Colon (tissue), 2 donors: ENCODE measurements at regions not wholly inside any gene's neighbourhood (a gene's known extent, or its start where the extent isn't known, plus 50 kb on each side); places are given as distances from the start of the nearest gene placed in this dataset.
"Not testable (repeated sequence)": the region's sequence is repeated elsewhere in the genome, so short reads cannot be mapped to it uniquely, and the experiment has no call there.

Source experiments
- FAIRE-seq: peaks from 2 replicates; lab custom pipeline; 2012; peaks lifted over from hg19 to GRCh38; lab: Jason Lieb, UNC
- donor health status: control.
- donor health status: control.

DNA sequence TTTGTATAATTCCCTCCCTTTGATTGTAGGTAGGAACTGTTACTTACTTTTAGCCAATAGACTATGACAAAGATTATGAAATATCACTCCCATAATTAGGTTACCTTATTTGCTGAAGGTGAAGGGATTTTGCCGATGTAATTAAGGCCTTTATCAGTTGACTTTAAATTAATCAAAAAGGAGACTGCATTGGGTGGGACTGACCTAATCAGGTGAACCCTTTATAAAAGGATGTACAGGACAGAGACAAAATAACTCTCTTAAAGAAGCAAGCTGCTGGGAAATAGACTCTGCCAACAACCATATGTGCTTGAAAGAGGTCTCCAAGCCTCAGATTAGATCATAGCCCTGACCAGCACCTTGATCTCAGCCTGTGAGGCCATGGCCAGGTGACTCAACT lies 167.6 kb downstream of the SOX3 start:
- no peak for FAIRE-seq

DNA sequence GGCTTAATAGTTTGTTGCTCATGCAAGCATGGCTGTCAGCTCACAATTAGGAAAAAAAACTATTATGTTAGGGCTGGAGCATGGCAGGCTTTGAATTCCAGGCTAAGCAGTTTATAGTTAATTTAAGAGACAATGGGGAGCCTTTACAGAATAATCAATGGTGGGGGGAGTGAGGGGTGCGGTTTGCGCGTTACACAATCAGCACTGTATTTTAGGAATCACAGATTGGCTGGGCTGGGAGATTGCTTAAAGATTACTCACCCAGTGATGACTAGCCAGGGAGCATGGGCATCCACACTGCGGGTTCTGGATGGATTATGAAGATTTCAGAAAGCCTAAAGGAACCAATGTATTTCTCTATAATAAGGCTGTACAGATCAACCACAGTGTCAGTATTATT lies 186.6 kb downstream of the SOX3 start:
- FAIRE-seq: no peak

DNA sequence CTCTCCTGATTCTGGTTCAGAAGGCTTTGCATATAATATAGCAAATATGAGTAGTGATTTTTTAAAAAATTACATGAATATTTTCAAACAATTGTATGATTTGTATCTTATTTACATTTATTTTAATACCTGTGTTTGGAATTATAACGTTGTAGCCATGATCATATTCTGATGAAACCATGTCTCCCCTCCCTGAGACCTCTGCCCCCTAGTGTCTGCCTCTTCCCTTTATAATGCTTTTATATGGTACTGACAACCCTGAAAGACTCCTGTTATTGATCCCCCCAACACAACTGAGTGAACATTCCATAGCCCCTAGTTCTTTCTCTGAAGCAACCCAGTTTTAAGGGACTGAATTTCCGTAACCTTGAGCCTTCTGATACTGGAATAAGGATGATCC lies 187.4 kb downstream of the SOX3 start:
- FAIRE-seq: no peak

DNA sequence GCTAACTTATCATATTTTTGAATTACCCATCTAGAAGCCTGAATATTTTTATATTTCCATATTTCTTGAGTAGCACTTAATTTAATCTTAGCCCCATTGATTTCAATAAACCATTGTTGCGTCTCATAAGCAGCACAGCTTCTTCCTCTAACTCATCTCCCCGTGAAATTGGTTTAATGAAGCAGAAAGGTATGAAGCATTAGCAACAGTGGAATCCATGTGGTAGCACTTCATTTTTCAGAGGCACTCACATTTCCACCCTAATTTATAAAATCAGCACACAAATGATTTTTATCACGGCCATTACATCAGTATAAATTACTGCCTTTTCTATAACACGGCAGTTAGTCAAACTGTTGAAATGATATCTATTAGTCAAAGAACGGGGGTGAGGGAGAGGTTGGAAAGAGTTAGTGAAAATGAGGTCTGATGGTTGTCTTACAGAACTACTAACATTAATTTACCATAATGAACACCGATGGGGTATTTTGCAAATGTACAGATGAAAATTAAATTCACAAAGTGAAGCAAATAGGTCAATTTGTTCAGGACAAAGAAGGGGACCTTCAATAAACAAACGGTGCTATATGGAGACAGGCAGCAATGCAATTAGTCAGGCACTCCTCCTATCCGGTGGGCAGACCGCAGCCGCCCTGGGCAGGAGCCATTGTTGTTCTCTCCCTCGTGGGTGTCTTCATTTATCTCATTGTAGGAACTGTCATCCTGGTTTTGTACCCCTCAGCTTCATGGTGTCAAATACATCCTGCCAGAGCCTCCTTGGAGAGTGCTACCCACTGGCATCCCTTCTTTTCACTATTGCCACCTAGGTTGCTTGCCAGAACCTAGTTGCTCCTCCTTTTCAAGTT lies 205.7 kb downstream of the SOX3 start:
- FAIRE-seq: peak; percentile 55

DNA sequence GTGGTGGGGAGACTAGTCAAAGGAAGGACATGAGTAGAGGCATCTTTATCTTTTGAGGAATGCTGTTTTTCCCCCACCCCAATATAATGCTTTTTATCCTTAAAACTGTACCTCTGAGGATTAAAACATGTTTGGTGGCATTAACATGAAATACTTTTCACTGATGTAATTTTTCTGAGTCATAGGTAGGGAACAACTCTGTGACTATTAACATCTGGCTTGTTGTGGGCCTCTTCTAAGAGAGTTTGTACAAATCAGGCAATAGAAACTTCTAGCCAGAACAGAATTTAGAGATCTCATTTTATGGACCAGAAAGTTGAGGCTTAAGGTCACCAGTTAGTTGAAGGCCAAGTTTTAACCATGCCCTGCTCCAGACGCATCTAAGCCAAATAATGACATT lies 207.6 kb downstream of the SOX3 start:
- peak; percentile 31 for FAIRE-seq

DNA sequence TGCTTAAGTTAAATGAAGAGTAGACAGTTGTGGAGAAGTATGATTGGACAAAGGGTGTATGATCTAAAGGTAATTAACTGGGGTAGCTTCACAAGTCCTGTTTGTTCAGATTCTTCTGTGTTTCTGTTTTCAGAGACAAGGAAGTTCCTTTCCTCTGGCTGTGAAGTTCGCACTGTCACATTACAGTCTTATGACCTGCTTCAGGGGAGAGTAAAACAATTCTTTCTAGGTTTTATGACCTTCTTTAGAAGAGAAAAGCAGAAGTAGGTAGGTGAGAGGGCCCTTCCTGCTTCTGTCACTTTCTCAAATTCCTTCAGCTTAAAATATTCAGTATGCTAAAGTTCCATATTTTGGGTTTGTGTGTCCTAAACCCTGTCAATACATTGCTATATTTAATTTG lies 211.9 kb downstream of the SOX3 start:
- FAIRE-seq: no peak

DNA sequence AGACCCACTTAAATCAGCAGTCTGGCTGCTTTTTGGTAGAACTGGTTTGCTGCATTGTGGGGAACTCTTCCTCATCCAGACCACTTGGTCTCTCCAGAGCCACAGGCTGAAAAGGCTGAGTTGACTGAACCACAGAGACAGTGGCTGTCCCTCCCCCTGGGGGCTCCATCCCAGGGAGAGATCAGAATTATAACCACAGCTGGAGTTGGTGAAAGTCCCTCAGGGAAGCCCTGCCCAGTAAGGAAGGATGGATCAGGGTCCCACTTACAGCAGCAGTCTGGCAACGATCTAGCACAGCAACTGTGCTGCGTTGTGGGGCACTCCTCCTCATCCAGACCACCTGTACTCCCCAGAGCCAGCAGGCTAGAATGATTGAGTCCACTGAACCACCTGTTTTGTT lies 212.7 kb downstream of the SOX3 start:
- no peak for FAIRE-seq

DNA sequence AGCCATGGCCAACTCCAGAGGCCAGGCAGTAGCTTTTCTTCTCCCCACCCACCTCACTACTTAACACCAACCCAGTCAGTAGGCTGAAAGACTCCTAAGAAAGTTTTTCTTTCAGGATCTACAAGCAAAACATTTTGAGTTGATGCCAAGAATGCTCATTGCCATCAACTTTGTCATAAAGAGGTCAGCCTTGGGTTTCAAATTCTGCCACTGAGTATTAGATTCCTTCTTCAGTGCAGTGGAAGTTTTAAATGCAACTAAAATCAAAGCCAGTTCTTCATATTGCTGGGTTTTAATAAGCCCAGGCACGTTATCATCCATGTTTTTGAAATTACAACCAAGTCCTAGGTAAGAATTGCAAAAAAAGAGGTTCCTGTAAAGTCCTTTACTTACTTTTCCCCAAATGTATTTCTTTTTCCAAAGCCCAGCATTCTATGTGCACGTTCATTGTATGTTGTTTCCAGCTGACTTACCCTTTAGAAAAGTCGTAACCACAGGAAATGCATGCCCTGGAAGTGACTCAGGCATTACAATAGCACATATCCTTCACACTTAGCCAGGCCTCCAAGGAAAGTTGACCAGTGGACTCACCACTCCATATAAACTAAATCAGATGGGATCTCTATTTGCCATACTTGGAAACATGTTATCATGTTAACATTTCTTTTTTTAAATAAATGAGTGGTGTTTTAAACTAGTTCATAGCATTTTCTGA lies 229.9 kb downstream of the SOX3 start:
- FAIRE-seq: no peak

DNA sequence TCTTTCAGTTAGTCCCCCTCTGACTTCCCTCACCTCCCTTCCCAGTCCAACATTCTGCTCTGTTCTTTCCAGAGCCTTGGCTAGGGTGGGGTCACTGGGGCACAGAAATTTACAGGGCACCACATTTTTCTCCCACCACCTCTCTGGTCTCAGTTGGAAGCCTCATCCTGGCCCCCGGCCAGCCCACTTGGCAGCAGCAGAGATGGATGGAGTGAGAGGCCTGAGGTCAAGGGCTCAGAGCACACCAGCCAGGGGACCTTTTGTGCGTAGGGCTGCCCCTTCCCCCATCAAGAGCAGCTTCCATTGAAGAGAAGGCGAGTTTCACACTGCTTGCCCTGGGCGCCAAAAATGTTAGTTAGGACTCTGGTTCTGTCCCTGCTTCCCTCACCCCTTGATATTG lies 230.9 kb downstream of the SOX3 start:
- no peak for FAIRE-seq

DNA sequence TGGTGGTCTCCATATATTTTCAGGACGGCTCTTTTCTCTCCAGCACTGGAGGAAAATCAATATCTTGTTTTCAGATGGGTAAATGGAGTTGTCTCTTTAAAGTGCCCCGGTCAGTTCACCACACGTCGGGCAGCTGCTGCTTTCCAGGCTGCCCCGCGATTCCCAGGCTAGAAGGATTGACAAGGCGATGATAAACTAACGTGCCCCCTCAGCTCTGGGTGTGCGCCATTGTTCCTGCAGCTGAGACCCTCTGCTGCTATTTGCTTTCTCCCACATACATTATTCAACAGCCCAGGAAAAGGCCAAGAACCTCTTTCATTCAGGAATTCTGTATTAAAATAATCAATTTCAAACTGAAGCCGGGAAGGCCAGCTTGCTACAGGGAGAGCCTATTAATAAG lies 254.5 kb downstream of the SOX3 start:
- no peak for FAIRE-seq

DNA sequence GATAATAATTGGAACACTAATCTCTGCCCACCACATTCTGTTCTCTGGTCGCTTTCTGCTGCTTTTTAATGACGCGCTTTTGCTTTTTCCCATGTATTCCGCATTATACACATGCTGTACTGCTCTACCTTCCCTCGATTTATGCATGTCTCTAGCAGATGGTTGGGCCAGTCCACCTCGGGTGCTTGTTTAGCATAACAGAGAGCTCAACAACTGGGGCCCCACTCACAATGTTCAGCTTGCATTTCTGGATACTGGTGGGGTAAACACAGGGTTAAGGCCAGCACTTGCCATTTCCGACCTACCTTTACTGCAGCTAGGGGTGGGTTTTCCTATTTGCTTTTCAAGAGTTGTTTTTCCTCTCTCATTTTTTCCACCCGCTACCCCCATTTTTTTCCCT lies 255.8 kb downstream of the SOX3 start:
- no peak for FAIRE-seq

DNA sequence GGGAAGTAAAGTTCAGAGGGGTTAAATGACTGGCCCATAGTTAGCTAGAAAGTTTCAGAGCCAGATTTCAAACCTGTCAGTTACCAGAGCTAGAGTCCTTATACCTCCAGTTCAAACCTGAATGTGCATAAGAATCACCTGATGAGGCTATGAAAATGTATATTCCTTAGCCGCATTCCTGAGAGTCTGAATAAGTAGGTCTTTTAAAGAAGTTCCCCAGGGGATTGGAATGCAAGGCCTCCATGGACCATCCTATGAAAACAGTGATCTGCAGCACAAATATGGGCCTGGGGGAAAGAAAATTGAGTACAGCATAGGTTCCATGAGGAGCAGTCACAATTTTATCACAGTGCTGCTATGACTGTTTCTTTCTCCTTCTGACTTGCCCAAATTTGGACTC lies 263.9 kb upstream of the CXorf66 start:
- FAIRE-seq: no peak

DNA sequence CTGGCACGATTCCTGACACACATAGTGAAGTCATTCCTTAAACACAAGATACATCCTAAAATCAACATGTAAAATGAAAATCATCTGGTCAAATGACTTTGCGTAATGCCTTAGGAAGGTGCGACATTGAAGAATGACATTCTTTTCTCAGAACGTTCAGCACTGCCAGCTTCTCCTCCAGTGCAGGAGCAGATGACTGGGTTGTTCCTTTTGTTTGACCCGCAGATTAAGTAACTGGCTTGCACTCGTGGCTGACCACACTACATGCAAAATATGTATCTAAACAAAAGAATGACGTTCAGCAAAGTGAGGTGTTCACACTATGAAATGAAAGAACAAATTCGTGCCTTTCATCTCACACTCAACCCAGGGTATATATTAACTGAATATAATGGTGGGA lies 260.7 kb upstream of the CXorf66 start:
- not testable (repeated sequence) for FAIRE-seq

DNA sequence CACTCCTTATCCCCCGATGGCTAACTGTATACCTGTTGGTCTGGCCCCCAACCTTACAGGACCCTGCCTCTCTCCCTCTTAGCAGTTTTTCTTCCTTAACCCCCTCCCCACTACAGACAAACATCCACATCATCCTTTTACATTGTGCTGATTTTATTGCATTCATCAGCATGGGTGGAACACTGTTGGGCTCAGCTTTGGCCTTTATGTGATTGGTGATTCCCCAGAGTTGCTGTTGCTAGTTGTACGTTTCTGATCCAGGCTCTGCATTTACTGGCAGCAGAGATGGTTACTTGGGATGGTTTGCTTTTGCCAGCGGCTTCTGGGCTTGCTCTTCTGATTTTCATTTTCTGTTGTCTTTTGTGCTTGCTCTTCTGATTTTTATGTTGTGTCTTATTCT lies 250.6 kb upstream of the CXorf66 start:
- FAIRE-seq: not testable (repeated sequence)

DNA sequence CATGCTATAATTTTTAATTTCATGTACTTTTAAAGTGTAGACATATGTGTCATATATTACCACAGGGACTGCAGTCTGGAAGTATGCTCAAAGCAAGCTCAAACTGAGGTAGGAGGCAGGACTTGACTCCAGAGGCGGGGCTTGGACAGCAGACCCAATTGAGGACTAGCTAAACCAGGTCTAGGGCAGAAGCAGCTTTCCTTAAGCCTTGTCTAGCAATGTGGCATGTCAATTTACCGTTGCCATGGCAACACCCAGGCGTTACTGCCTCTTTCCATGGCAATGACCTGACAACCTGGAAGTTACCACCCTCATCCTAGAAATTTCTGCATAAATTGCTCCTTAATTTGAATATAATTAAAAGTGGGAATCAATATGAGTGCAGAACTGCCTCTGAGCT lies 249.2 kb upstream of the CXorf66 start:
- not testable (repeated sequence) for FAIRE-seq

DNA sequence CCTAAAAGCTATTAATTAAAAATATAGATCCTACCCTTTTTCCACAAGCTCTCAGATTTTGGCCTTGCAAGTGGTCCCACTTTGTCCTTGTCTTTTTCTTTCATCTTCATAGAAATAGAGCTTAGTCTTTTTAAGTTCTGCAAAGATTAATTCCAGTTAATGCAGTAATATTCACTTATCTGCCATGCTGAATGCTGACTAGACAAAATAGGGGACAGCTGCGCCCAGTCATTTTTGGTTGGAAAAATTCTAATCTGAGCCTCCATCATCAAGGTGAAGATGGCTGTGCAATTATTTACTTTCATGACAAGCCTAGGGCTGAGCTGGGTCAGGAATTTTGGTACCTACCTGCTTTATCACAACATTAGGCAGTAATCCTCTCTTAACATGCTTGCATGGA lies 241.3 kb upstream of the CXorf66 start:
- no peak for FAIRE-seq

DNA sequence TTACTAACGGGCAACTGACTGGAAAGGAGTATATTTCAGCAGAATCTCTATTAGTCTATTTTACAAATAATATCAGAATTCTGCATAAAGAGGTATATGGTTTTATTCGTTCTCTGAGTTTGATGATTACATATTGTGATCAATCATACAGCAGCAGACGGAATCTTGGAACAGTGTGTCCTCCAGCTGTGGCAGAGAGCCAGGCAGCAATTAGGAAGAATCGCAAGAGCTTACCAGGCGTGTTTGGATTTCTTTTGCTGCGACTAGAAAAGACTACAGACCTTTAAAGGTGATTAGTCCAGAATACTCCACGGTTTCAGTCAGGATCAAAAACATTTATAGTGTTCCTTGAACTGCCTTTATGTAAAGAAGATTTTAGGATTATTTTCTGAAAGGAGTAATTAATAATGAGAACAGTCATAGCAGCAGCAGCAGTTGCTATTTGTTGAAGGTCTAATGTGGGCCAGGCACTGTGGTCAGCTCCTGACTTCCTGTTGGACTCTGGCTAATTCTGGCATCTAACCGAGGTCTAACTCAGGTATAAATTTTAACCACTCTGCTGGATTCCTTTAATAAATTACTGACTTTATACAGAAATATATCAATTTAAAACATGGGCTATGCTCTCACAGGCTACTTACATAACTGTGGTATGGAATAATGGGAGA lies 225.3 kb upstream of the CXorf66 start:
- FAIRE-seq: no peak

DNA sequence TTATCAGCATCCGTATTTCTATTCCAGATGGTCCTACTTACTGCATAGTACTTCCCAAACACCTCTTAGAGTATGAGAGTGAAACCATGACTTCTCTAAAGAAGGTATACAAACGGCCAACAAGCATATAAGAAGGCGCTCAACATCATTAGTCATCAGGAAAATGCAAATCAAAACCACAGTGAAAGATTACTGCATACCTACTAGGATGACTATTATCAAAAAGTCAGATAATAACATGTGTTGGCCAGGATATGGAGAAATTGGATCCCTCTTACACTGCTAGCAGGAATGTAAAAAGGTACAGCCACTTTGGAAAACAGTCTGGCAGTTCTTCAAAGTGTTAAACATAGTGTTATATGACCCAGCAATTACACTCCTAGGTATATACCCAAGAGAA lies 215.3 kb upstream of the CXorf66 start:
- FAIRE-seq: no peak

DNA sequence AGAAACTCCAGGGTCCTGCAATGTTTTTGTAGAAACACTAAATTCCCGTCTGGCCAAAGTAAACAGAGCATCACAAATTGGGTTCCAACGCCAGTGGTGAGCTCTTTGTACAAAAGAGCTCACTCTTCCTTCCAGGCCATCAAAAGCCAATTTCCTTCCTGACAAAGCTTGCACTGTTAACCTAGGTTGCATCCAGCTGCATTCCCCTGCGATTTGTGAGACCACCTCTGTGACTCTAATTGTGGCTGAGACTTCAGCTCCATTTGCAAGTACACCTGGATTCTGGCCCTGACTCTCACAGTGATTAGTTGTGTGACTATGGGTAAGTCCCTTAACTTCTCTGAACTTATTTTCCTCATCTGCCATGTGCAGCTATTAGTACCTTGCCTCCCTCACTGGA lies 212.5 kb upstream of the CXorf66 start:
- FAIRE-seq: no peak

DNA sequence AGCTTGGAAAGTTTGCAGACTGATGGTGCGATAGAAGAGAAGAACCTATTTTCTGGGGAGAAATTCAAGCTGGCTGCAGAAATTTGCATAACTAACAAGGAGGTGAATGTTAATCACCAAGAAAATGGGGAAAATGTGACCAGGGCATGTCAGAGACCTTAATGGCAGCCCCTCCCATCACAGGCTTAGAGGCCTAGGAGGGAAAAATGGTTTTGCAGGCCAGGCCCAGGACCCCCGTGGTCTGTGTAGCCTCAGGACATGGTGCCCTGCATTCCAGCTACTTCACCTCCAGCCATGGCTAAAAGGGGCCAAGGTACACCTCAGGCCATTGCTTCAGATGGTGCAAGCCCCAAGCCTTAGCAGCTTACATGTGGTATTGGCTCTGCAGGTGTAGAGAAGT lies 207.1 kb upstream of the CXorf66 start:
- no peak for FAIRE-seq

DNA sequence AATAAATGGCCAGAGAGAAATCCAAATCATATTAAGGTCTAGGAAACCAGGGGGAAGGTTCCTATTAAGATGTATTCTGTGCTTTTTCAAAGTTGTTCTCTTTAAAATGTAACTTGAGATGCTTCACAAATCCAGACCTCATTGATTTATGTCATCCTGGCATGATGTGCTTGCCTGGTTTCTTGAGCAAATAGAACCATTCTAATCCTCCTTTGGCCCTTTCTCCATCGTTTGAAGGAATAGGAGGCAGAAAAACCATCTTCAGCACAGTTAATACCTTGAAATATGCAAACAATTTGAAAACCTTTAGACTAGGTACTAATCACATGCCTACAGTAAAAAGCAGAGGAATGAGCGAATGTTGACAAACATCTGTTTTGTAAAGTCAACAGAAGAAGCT lies 202.2 kb upstream of the CXorf66 start:
- no peak for FAIRE-seq

DNA sequence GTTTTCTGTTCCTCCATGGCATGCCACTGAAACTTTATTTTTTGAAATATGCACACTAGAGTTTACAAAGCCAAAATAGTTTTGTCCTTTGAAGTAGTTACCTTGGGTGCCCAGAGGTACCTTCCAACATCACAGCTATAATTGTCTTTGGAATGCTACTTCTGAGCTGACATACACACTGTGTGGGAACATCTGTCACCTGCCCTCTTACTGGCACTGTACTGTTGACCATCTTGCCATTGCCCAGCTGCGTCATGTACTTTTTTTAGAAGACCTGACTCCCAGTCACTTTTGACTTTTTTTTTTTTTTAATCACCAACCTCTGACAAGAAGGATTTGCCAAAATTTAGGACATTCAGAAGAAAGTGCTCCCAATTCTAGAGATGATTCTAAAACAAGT lies 200.5 kb upstream of the CXorf66 start:
- no peak for FAIRE-seq

DNA sequence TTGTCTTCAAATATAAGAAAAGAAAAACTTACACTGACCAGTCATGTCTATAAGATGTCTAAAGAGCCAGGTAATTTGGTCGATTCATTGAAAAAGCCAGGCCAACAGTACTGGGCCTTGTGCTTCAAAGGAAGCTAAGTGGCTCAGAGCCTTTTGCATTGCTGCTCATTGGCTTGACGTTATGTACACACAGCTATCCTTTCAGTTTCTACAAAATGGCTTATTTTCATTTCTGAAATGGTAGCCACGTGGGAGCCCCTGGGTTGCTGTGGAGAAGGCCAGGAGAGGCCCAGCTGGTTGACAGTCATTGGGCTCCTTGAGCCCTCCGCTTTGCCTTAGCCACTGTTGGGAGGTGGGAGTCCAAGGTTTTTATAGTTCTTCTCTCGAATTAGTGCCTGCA lies 199.1 kb upstream of the CXorf66 start:
- no peak for FAIRE-seq
